GM18517 (cell line): ENCODE measurements at regions not wholly inside any gene's neighbourhood (a gene's known extent, or its start where the extent isn't known, plus 50 kb on each side); places are given as distances from the start of the nearest gene placed in this dataset.
"Not testable (repeated sequence)": the region's sequence is repeated elsewhere in the genome, so short reads cannot be mapped to it uniquely, and the experiment has no call there.

Experiments used
- ATAC-seq: cut with Tn5 transposase; IDR thresholded peaks from one replicate; pipeline ENCODE4 v1.9.1; 2021; ENCODE audit warnings: mild to moderate bottlenecking, moderate library complexity; ENCODE audit not compliant: unreplicated experiment

GRCh38 chr15:36136049-36136448 is 443.4 kb upstream of the CDIN1 start:
- no peak for ATAC-seq

GRCh38 chr15:36152936-36153335 is 426.5 kb upstream of the CDIN1 start:
- ATAC-seq, result no peak

- ATAC-seq, result no peak
Observed at GRCh38 chr15:36156879-36157427, 422.5 kb upstream of the CDIN1 start.

- no peak for ATAC-seq
Observed at GRCh38 chr15:36160351-36160750, 419.1 kb upstream of the CDIN1 start.

- no peak for ATAC-seq
Observed at GRCh38 chr15:36161108-36161507, 418.3 kb upstream of the CDIN1 start.

- ATAC-seq, result no peak
Observed at GRCh38 chr15:36161771-36162212, 417.6 kb upstream of the CDIN1 start.

GRCh38 chr15:36163983-36164382 is 415.4 kb upstream of the CDIN1 start:
- not testable (repeated sequence) for ATAC-seq

- ATAC-seq, result no peak
Observed at GRCh38 chr15:36172955-36173354, 406.5 kb upstream of the CDIN1 start.

- no peak for ATAC-seq
Observed at GRCh38 chr15:36175186-36175740, 404.2 kb upstream of the CDIN1 start.

GRCh38 chr15:36175741-36176291 is 403.6 kb upstream of the CDIN1 start:
- ATAC-seq, result no peak

GRCh38 chr15:36177590-36178302 is 401.7 kb upstream of the CDIN1 start:
- ATAC-seq, result no peak

GRCh38 chr15:36178303-36178633 is 401.2 kb upstream of the CDIN1 start:
- ATAC-seq, result no peak

GRCh38 chr15:36183201-36183600 is 396.2 kb upstream of the CDIN1 start:
- no peak for ATAC-seq

- ATAC-seq, result no peak
Observed at GRCh38 chr15:36185438-36185837, 394.0 kb upstream of the CDIN1 start.

- ATAC-seq, result no peak
Observed at GRCh38 chr15:36185845-36186244, 393.6 kb upstream of the CDIN1 start.

- no peak for ATAC-seq
Observed at GRCh38 chr15:36186376-36186775, 393.1 kb upstream of the CDIN1 start.

GRCh38 chr15:36191459-36191858 is 388.0 kb upstream of the CDIN1 start:
- no peak for ATAC-seq

- not testable (repeated sequence) for ATAC-seq
Observed at GRCh38 chr15:36195361-36196007, 383.9 kb upstream of the CDIN1 start.

- no peak for ATAC-seq
Observed at GRCh38 chr15:36208868-36209582, 370.4 kb upstream of the CDIN1 start.

- ATAC-seq, result no peak
Observed at GRCh38 chr15:36210426-36210825, 369.0 kb upstream of the CDIN1 start.

- ATAC-seq, result no peak
Observed at GRCh38 chr15:36218322-36218721, 361.1 kb upstream of the CDIN1 start.
